OCI-LY1 (cell line): ENCODE measurements at regions not wholly inside any gene's neighbourhood (a gene's known extent, or its start where the extent isn't known, plus 50 kb on each side); places are given as distances from the start of the nearest gene placed in this dataset.

Experiments
- EZH2 ChIP-seq: fragments of 200-600 bp; sonication (generic), shearing (Covaris generic); IDR thresholded peaks from 2 replicates; pipeline ENCODE4 v1.8.0; 2017; ENCODE audit warnings: borderline replicate concordance, mixed run types, mild to moderate bottlenecking, antibody characterized with exemption, low read length, moderate library complexity, mixed read lengths
- TF ChIP-seq, protein P1 (sequence below): fragments of 200-600 bp; sonication (generic), shearing (Covaris generic); IDR thresholded peaks from 2 replicates; pipeline ENCODE4 v1.5.1; 2017; ENCODE audit warnings: mild to moderate bottlenecking, antibody characterized with exemption, low read length, moderate library complexity, mixed read lengths

DNA sequence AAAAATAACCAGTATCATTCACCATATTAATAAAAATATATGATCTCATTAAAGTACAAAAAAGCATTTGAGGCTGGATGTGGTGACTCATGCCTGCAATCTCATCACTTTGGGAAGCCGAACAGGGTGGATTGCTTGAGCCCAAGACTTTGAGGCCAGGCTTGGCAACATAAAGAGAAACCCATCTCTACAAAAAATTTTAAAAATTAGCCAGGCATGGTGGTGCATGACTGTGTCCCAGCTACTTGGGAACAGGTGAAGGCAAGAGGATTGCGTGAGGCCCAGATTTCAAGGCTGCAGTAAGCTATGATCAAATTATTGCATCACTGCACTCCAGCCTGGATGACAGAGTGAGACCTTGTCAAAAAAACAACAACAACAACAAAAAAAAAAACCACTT lies 75.9 kb downstream of the RAD51AP2 start:
- TF ChIP-seq, protein P1, sequence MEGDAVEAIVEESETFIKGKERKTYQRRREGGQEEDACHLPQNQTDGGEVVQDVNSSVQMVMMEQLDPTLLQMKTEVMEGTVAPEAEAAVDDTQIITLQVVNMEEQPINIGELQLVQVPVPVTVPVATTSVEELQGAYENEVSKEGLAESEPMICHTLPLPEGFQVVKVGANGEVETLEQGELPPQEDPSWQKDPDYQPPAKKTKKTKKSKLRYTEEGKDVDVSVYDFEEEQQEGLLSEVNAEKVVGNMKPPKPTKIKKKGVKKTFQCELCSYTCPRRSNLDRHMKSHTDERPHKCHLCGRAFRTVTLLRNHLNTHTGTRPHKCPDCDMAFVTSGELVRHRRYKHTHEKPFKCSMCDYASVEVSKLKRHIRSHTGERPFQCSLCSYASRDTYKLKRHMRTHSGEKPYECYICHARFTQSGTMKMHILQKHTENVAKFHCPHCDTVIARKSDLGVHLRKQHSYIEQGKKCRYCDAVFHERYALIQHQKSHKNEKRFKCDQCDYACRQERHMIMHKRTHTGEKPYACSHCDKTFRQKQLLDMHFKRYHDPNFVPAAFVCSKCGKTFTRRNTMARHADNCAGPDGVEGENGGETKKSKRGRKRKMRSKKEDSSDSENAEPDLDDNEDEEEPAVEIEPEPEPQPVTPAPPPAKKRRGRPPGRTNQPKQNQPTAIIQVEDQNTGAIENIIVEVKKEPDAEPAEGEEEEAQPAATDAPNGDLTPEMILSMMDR: no peak
- no peak for TF ChIP-seq EZH2
